ENCODE measurements at regions not wholly inside any gene's neighbourhood (a gene's known extent, or its start where the extent isn't known, plus 50 kb on each side); places are given as distances from the start of the nearest gene placed in this dataset.

DNA sequence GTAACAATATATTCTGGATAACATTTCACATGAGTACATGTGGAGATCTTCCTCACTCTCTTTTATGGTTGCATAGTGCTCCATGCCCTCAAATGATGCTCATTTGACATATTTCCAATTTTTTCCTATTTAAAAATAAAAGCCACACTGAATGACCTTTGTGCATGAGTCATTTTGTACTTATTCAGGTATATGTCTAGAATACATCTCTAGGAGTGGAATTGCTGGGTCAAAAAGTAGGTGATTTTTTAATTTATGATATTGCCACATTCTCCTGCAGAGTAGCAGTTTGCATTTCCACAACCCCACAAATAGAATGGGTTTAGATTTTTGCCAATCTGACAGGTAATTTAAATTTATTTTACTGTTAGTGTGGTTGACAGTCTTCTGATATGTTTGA lies 104.8 kb downstream of the RPAP3 start:
- TF ChIP-seq POLR2A (IDR thresholded peaks at IDR 0.05; ENCODE audit: extremely low read depth, insufficient read length), result no peak
- no peak for TF ChIP-seq MYC (IDR thresholded peaks at IDR 0.05; ENCODE audit: low read depth, low read length)
- no peak for TF ChIP-seq MAX (IDR thresholded peaks at IDR 0.05; ENCODE audit: low read depth, low read length)
- TF ChIP-seq, protein P1, sequence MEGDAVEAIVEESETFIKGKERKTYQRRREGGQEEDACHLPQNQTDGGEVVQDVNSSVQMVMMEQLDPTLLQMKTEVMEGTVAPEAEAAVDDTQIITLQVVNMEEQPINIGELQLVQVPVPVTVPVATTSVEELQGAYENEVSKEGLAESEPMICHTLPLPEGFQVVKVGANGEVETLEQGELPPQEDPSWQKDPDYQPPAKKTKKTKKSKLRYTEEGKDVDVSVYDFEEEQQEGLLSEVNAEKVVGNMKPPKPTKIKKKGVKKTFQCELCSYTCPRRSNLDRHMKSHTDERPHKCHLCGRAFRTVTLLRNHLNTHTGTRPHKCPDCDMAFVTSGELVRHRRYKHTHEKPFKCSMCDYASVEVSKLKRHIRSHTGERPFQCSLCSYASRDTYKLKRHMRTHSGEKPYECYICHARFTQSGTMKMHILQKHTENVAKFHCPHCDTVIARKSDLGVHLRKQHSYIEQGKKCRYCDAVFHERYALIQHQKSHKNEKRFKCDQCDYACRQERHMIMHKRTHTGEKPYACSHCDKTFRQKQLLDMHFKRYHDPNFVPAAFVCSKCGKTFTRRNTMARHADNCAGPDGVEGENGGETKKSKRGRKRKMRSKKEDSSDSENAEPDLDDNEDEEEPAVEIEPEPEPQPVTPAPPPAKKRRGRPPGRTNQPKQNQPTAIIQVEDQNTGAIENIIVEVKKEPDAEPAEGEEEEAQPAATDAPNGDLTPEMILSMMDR (IDR thresholded peaks at IDR 0.05; ENCODE audit: low read depth, low read length), result no peak
- DNase-seq (ENCODE audit: low read depth), result no peak
- no peak overlapping the region for H3K4me3 ChIP-seq (ENCODE audit: low read depth, low read length)

DNA sequence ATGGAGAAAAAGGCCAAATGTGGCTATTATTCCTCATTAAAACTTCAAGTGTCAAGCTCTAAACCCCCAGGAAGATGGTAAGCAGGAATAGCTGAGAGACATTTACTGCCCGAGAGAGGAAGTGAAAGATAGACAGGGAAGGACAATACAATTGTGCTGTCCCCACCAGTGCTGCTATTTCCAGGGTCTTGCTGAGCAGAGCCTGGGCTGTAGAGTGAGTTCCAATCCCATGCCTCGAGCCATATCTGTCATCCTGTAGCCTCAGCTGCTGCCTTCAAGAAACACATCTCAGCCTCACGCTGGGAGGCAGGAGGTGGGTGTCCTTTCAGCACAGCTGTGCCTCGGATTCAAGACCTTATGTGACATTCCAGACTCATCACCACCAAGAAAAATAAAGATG lies 114.0 kb downstream of the RPAP3 start:
- no peak overlapping the region for H3K4me3 ChIP-seq (ENCODE audit: low read depth, low read length)
- TF ChIP-seq MYC (IDR thresholded peaks at IDR 0.05; ENCODE audit: low read depth, low read length) (no peak), POLR2A (IDR thresholded peaks at IDR 0.05; ENCODE audit: extremely low read depth, insufficient read length) (no peak), MAX (IDR thresholded peaks at IDR 0.05; ENCODE audit: low read depth, low read length) (no peak)
- TF ChIP-seq, protein P1 (IDR thresholded peaks at IDR 0.05; ENCODE audit: low read depth, low read length), result no peak
- no peak for DNase-seq (ENCODE audit: low read depth)

DNA sequence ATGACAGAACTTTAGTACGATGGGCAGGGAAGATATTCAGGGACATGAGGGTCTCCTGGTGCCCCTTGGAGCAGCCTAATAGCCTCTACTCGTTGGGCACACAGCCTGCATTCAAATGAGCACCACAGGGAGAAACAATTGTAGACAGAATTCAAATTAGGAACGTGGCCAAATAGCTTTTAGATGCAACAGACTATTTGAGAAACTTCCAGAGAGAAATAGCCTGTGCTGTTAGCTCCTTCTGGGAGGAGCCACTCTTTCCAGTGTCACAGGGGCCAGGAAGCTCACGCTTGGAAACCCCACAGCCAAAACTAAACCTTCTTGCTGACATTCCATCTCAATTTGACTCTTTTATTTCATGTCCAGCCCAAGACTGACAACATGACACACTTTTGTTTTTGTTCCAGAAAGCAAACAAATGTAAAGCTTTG lies 114.5 kb downstream of the RPAP3 start:
- TF ChIP-seq, protein P1 (IDR thresholded peaks at IDR 0.05; ENCODE audit: low read depth, low read length), result no peak
- TF ChIP-seq MYC (IDR thresholded peaks at IDR 0.05; ENCODE audit: low read depth, low read length) (no peak), MAX (IDR thresholded peaks at IDR 0.05; ENCODE audit: low read depth, low read length) (no peak), POLR2A (IDR thresholded peaks at IDR 0.05; ENCODE audit: extremely low read depth, insufficient read length) (no peak)
- no peak overlapping the region for H3K4me3 ChIP-seq (ENCODE audit: low read depth, low read length)
- DNase-seq (ENCODE audit: low read depth), result no peak

DNA sequence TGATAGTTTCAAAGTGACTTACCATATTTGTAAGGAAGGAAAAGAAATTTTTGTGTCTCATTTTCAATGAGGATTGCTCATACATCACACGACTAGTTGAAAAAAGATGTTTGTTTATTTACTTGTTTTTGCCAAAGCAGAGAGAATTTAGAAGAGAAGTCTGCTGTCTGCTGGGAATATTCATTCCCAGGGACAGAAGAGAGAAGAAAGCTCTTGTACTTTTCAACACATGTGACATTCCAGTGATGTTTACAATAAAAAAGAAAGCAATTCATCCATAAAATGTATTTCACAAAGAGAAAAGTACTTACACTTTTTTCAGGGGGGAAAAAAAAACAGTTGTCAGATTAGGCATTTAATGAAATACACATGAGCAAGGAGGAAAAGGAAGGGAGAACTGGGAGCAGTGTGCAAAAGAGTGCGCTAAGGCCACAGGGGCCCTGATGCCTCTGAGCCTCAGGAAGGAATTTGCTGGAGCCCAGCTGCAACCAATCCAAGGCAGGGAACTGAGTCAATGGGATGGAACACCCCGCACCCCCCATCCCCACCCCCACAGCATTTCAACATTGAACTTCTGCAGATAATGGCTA lies 115.0 kb downstream of the RPAP3 start:
- H3K4me3 ChIP-seq (ENCODE audit: low read depth, low read length), result no peak overlapping the region
- TF ChIP-seq MYC (IDR thresholded peaks at IDR 0.05; ENCODE audit: low read depth, low read length), result no peak
- TF ChIP-seq, protein P1 (IDR thresholded peaks at IDR 0.05; ENCODE audit: low read depth, low read length), result no peak
- no peak for DNase-seq (ENCODE audit: low read depth)

GRCh38 chr12:47586952-47587669 lies 118.7 kb downstream of the RPAP3 start:
- TF ChIP-seq MYC (IDR thresholded peaks at IDR 0.05; ENCODE audit: low read depth, low read length) (no peak), MAX (IDR thresholded peaks at IDR 0.05; ENCODE audit: low read depth, low read length) (no peak), POLR2A (IDR thresholded peaks at IDR 0.05; ENCODE audit: extremely low read depth, insufficient read length) (no peak)
- TF ChIP-seq, protein P1 (IDR thresholded peaks at IDR 0.05; ENCODE audit: low read depth, low read length), result no peak
- no peak for DNase-seq (ENCODE audit: low read depth)
- no peak overlapping the region for H3K4me3 ChIP-seq (ENCODE audit: low read depth, low read length)

Measured in NB4 (cell line).